Endothelial cell of umbilical vein (primary cell): ENCODE measurements at regions not wholly inside any gene's neighbourhood (a gene's known extent, or its start where the extent isn't known, plus 50 kb on each side); places are given as distances from the start of the nearest gene placed in this dataset.
"Not testable (repeated sequence)": the region's sequence is repeated elsewhere in the genome, so short reads cannot be mapped to it uniquely, and the experiment has no call there.

ENCODE experiments used
- CTCF ChIP-seq, 2 donors: IDR thresholded peaks; 1 replicate in 1 of 2; 2 replicates in 1 of 2; pipeline ENCODE4 v1.5.1; 2011; ENCODE audit warnings: low read length in 2 of 2, mild to moderate bottlenecking in 2 of 2, moderate library complexity in 2 of 2, control low read depth in 1 of 2, inconsistent platforms in 1 of 2, low read depth in 1 of 2; ENCODE audit not compliant: insufficient read depth in 1 of 2; ENCODE audit errors: extremely low read depth in 1 of 2
- EZH2 ChIP-seq: IDR thresholded peaks from 2 replicates; pipeline ENCODE4 v1.6.1; 2012; ENCODE audit warnings: borderline replicate concordance, low read depth, mild to moderate bottlenecking, moderate library complexity, low read length, inconsistent platforms; ENCODE audit not compliant: severe bottlenecking
- FOS ChIP-seq: IDR thresholded peaks from 2 replicates; pipeline ENCODE4 v1.6.1; 2011; ENCODE audit warnings: mild to moderate bottlenecking, low read length, moderate library complexity, borderline replicate concordance; ENCODE audit not compliant: insufficient read depth
- JUN ChIP-seq: IDR thresholded peaks from 2 replicates; pipeline ENCODE4 v1.6.1; 2011; ENCODE audit warnings: borderline replicate concordance, low read depth; ENCODE audit not compliant: insufficient read length, insufficient read depth
- MAX ChIP-seq: IDR thresholded peaks from 2 replicates; pipeline ENCODE4 v1.6.1; 2011; ENCODE audit not compliant: insufficient read depth, insufficient read length
- MYC ChIP-seq: IDR thresholded peaks from one replicate; pipeline ENCODE4 v1.6.1; 2011; ENCODE audit warnings: mild to moderate bottlenecking, low read depth, low read length
- POLR2A ChIP-seq: IDR thresholded peaks from 2 replicates; pipeline ENCODE4 v1.6.1; 2012; ENCODE audit warnings: low read depth, mild to moderate bottlenecking, control low read depth, low read length
- POLR2AphosphoS5 ChIP-seq: IDR thresholded peaks from 2 replicates; pipeline ENCODE4 v1.6.1; 2012; ENCODE audit warnings: low read depth, mild to moderate bottlenecking, control low read depth, low read length, moderate library complexity; ENCODE audit not compliant: insufficient read depth

- not testable (repeated sequence) for TF ChIP-seq CTCF (IDR thresholded peaks at IDR 0.05; ENCODE audit: extremely low read depth in 1 of 2, insufficient read depth in 1 of 2, low read depth in 1 of 2, low read length in 2 of 2); EZH2; POLR2A; MAX; FOS; POLR2AphosphoS5; JUN; MYC
Measured at GRCh38 chr21:5119179-5119578, 5402.2 kb upstream of the TPTE start.
